GM18520 (cell line): ENCODE measurements at regions not wholly inside any gene's neighbourhood (a gene's known extent, or its start where the extent isn't known, plus 50 kb on each side); places are given as distances from the start of the nearest gene placed in this dataset.

Experiments used
- ATAC-seq: cut with Tn5 transposase; IDR thresholded peaks from one replicate; pipeline ENCODE4 v1.9.1; 2021; ENCODE audit not compliant: unreplicated experiment

- ATAC-seq: no peak
Measured at GRCh38 chr13:89279374-89279773, 1608.2 kb downstream of the SLITRK5 start.

- ATAC-seq: no peak
Measured at GRCh38 chr13:89281331-89281730, 1610.2 kb downstream of the SLITRK5 start.

DNA sequence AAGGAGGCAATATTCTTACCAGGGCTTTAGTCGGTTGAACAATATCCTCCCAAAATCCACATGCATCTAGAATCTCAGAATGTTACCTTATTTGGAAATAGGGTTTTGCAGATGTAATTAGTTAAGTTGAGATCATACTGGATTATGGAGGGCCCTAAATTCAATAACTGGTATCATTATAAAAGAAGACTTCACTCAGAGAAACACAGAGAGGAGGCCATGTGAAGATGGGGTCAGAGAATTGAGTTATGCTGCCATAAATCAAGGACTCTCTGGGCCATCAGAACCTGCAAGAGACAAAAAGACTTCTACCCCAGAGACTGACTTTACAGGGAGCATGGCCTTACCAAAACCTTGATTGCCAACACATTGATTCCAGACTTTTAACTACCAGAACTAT lies 1611.1 kb downstream of the SLITRK5 start:
- no peak for ATAC-seq

DNA sequence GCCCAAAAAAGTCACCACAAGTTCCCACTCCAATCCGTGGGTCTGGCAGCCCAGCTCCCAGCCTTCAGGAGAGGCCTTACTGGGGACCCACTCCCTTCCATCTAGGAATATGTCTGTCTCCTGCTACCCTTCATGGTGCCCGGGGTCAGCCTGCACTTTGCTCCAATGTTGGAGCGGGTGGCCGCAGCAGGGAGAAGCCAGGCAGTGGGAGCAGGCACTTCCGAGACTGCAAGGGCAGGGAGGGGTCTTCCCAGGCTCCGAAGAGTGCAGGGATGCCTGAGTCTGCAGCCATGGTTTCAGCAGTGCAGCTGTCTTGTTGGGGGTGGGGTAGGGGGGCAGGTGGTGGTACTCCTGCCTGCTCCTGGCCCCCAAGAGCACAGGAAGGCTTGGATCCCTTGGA lies 1616.2 kb downstream of the SLITRK5 start:
- no peak for ATAC-seq

DNA sequence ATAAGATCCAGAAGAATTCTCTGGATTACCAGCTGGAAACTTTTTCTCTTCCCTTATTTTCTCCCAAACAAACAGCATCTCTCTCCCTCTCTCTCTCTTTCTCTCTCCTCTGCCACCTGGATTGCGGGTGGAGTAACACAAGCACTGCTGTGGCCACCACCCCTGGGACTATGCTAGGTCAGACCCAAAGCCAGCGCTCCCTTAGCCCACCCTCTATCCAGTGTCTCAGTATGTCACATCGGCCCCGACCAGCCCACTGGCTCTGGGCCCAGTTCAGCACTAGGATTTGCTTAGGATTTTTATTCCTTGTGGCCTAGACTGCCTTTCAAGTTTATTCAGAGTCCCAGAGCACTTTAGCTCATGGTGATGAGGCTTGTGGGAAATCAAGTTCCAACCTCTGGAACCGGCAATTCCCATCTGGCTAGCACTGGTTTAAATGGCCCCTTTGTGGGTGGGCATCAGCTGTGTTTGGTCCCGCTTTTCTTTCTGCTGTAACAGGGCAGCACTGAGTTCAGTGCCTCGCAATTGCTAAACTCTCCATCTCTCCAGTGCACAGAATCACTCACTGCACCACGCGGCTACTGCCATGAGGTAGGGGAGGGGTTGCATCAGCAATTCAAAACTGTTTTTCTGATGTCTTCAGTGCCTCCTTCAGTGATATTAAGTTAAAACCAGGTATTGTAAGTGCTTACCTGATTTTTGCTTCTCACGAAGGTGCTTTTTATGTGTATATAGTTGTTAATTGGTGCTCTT lies 1623.1 kb downstream of the SLITRK5 start:
- ATAC-seq: no peak

GRCh38 chr13:89307278-89307677 lies 1636.1 kb downstream of the SLITRK5 start:
- ATAC-seq: peak; percentile 62

- ATAC-seq: no peak
Measured at GRCh38 chr13:89310943-89311672, 1639.9 kb downstream of the SLITRK5 start.

DNA sequence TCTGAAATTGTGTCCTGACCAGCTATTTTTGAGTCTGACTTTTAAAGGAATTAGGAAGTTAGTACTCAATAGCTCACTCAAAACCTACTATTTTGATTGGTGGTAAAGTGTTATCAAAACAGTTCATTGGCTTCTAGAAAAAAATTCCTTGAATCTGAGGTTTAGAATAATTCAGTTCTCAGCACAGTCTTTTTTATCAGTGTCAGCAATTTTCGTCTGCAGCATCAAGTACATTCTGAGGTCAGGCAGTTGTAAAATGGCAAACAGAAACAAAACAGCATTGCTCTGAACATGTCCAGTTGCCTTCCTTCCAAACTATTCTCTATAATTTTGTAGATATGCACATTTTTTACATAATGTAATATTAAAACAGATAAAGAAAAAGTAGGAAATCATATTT lies 1644.1 kb downstream of the SLITRK5 start:
- no peak for ATAC-seq

GRCh38 chr13:89322466-89322865 lies 1651.3 kb downstream of the SLITRK5 start:
- ATAC-seq: no peak

DNA sequence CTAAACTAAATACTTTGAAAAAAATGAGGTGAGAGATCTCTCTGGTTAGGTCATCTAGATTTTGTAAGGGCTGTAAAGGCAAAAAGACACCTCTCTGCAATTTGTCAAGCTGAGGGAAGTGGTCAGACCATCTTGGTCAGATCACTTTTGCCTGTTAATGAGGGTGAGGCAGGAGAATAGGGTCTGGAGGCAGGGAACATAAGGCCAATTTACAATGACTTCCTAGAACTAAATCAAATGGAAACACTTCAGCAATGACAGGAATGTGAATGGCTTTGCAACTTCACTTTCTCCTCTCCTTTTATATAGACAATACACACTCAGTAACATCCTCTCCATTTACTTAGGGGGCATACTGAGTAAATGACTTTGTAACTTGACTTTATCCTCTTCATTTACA lies 1653.4 kb downstream of the SLITRK5 start:
- no peak for ATAC-seq

DNA sequence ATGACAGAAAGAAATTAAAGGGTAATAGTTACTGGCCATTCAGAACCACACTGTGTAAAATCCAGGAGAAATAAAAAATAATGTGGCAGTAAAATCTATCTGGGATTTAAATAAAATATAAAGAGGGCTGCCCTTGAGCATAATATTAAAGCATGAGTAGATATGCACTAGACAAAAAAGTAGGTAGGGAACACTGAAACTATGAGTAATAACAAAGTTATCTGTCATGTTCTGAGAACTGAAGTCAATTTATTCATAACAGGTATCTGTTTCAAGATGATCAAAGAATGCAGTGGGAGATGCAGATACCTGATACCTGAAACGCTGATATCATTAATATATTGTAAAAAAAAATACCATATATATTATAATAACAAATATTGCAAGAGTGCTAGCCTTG lies 1672.0 kb downstream of the SLITRK5 start:
- no peak for ATAC-seq

GRCh38 chr13:89352384-89352783 lies 1681.2 kb downstream of the SLITRK5 start:
- ATAC-seq: no peak

DNA sequence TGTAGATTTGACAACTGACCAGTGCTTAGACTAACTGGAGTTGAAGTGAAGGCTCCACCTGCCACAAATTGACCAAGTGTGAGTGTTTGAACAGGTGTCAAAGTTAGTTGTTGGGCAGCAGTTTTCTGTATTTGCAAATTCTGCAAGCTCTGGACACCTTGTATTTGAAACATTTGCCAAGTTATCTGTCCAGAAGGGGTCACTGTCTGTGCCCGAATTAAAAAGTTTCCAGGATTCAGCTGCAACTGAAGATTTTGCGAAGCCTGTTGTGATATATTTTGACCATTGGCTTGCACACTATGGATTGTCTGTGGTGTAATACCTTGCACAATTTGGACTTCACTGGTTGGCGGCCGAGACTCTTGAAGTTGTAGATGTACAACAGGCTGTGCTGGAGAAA lies 1690.7 kb downstream of the SLITRK5 start:
- ATAC-seq: no peak

DNA sequence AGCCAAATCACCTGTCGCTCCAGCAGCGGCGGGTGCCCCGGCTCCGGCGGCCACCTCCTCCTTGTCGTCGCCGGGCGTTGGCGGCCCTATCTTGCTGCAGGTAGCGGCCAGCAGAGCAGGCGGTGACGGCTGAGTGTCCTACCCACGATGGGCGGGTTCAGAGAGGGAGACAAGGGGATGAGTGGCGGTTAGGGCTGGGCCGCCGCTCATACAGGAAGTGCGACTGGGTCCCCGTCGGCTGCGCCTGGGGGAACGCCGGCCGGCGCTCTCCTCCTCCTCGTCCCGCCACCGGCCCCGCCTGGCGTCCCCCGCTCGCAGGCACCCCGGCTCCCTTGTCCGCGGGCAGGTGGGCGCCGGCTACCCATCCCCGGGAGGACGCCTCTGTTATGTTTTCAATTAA lies 1692.0 kb downstream of the SLITRK5 start:
- no peak for ATAC-seq

- ATAC-seq: no peak
Measured at GRCh38 chr13:89372193-89372592, 1701.0 kb downstream of the SLITRK5 start.

GRCh38 chr13:89375839-89376238 lies 1704.7 kb downstream of the SLITRK5 start:
- no peak for ATAC-seq

DNA sequence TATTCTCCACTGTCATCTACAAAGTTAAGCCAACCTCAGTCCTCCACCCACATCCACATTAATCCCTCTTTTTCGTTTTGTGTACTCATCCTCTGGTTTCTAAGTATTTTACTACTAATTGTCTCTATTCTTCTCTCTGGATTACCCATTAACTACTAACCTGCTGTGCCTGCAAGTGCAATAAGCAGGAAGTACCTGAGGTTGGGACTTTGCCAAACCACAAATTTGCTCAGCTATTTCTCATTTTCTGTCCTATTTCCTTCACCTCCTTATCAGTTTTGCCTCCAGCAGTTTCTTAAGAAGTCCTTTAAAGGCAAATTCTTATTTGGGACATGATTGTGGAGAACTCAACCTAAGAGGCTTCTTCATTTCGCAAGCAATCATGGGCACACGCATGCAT lies 1708.9 kb downstream of the SLITRK5 start:
- ATAC-seq: no peak

DNA sequence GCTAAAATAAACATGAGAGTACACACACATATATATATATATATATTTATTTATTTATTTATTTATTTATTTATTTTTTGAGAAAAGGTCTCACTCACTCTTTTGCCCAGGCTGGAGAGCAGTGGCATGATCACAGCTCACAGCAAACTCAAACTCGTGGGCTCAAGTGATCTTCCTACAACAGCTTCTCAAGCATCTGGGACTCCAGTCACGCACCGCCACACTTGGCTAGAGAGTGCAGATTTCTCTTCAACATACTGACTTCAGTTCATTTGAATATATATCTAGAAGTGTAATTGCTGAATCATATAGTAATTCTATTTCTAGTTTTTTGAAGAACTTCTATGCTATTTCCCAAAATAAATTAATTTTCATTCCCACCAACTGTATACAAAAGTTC lies 1711.8 kb downstream of the SLITRK5 start:
- ATAC-seq: no peak

DNA sequence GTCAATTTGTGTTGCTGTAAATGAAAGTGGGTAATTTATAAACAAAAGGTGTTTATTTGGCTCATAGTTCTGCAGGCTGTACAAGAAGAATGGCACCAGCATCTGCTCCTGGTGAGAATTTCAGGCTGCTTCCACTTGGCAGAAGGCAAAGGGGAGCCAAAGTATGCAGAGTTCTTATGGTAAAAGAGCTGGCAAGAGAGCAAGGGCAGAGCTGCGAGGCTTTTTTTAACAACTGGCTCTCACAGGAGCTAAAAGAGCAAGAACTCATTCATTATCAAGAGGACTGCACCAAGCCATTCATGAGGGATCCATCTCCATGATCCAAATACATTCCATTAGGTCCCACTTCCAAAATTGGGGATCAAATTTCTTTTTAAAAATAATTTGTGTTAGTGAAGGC lies 1712.7 kb downstream of the SLITRK5 start:
- no peak for ATAC-seq

DNA sequence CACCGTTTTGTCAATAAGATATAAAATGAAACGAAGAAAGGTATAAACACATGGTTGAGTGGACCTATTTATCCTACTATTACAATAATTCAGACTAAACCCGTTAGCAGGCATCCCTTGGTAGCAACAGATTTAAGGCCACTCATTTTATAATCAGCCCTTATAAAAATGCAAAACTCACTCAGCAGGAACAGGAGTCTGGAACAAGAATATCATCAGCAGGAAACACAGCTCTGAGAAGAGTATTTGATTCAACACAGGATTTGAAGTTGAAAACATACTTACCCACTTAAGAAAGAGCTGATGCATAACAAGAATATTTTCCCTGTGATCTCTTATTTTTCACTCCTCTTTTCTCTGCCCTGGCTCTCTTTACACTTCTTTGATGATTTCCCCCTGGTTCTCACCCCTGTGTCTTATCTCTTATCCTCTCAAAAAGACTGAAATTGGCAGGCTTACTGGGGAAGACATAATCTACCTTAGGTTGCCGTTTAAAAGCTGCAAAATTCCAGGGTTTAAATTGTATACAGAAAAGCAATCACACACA lies 1722.7 kb downstream of the SLITRK5 start:
- no peak for ATAC-seq

- ATAC-seq: no peak
Measured at GRCh38 chr13:89401264-89401675, 1730.1 kb downstream of the SLITRK5 start.

DNA sequence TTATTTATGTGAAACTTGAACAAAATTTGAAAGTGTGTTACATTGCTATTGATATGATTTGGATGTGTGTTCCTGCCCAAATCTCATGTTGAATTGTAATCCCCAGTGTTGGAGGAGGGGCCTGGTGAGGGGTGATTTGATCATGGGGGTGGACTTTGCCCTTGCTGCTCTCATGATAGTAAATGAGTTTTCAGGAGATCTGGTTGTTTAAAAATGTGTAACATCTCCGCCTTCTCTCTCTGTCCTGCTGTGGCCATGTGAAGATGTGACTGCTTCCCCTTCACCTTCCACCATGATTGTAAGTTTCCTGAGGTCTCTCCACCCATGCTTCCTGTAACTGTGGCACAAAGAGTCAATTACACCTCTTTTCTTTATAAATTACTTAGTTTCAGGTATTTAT lies 1731.0 kb downstream of the SLITRK5 start:
- ATAC-seq: no peak
